ENCODE measurements at regions not wholly inside any gene's neighbourhood (a gene's known extent, or its start where the extent isn't known, plus 50 kb on each side); places are given as distances from the start of the nearest gene placed in this dataset.

DNA sequence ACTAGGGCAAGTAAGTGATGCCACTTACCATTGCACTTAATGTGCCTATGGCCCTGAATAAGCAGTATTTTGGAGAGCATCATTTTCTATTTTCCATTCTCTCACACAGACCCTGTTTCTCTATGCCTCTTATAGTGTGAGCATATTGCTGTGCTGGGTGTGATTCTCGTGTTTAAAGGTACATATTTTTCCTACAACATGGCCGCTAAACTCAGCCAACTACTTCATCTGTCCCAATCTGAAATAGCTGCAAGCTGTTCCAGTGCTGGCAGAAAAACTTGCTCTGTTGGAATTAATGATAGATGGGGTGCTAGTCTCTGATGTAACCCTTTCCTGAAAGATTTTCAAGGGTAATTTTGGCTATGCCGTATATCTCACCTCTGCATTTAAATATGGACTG is 97.5 kb downstream of the ZNF326 start:
- Mint-ChIP-seq H3K36me3 (ENCODE audit: low read depth) (no peaks in the 10 kb centered on the region), H3K27me3 (ENCODE audit: insufficient read depth) (no peaks in the 10 kb centered on the region), H3K9me3 (peaks cover 9% of the 10 kb centered on the region), H3K4me3 (no peak overlapping the region), H3K4me1 (no peaks in the 10 kb centered on the region), H3K27ac (no peak overlapping the region)
- DNase-seq = no peak
- Histone ChIP-seq H3K9me3 (ENCODE audit: control insufficient read depth, low read length) (no peaks in the 10 kb centered on the region), H3K36me3 (ENCODE audit: control insufficient read depth, insufficient read depth, low read length) (no peaks in the 10 kb centered on the region), H3K4me3 (ENCODE audit: low read length) (no peak overlapping the region), H3K9ac (ENCODE audit: extremely low read depth, low read length, poor library complexity, severe bottlenecking) (no peak overlapping the region), H3K27me3 (ENCODE audit: control insufficient read depth, insufficient read depth, low read length, poor library complexity, severe bottlenecking) (no peaks in the 10 kb centered on the region), H3K4me1 (ENCODE audit: control insufficient read depth, insufficient read depth, low read length) (no peaks in the 10 kb centered on the region), H3K27ac (ENCODE audit: low read depth, low read length) (no peak overlapping the region)
- WGBS, 2 experiments (ENCODE audit: insufficient coverage in 1 of 2, insufficient read length in 1 of 2) = 96 to 100% methylated on average over 1 to 3 of the region's 3 CpGs
- TF ChIP-seq, protein P1, sequence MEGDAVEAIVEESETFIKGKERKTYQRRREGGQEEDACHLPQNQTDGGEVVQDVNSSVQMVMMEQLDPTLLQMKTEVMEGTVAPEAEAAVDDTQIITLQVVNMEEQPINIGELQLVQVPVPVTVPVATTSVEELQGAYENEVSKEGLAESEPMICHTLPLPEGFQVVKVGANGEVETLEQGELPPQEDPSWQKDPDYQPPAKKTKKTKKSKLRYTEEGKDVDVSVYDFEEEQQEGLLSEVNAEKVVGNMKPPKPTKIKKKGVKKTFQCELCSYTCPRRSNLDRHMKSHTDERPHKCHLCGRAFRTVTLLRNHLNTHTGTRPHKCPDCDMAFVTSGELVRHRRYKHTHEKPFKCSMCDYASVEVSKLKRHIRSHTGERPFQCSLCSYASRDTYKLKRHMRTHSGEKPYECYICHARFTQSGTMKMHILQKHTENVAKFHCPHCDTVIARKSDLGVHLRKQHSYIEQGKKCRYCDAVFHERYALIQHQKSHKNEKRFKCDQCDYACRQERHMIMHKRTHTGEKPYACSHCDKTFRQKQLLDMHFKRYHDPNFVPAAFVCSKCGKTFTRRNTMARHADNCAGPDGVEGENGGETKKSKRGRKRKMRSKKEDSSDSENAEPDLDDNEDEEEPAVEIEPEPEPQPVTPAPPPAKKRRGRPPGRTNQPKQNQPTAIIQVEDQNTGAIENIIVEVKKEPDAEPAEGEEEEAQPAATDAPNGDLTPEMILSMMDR (conservative IDR thresholded peaks at IDR 0.05) = no peak

Data from endodermal cell (in vitro differentiated cells).